ENCODE measurements at regions not wholly inside any gene's neighbourhood (a gene's known extent, or its start where the extent isn't known, plus 50 kb on each side); places are given as distances from the start of the nearest gene placed in this dataset.

DNA sequence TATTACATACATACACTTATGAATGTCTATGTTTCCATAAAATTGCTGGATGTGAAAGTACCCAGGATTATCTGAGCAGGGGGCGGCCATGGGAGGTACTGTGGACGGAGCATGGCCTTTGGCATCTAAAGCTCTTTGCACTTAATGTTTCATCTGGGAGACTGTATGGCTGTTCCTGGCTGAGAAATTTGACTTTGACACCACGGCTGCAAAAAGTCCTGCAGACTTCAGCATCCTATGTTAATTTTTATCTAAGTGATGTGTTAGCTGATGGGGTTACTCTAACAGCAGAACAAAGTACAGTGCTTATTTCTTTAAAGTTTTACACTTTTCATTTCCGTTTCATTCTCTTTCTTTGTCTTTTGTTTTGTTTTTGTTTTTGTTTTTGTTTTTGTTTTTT lies 139.8 kb upstream of the STX18 start:
- TF ChIP-seq, protein P1, sequence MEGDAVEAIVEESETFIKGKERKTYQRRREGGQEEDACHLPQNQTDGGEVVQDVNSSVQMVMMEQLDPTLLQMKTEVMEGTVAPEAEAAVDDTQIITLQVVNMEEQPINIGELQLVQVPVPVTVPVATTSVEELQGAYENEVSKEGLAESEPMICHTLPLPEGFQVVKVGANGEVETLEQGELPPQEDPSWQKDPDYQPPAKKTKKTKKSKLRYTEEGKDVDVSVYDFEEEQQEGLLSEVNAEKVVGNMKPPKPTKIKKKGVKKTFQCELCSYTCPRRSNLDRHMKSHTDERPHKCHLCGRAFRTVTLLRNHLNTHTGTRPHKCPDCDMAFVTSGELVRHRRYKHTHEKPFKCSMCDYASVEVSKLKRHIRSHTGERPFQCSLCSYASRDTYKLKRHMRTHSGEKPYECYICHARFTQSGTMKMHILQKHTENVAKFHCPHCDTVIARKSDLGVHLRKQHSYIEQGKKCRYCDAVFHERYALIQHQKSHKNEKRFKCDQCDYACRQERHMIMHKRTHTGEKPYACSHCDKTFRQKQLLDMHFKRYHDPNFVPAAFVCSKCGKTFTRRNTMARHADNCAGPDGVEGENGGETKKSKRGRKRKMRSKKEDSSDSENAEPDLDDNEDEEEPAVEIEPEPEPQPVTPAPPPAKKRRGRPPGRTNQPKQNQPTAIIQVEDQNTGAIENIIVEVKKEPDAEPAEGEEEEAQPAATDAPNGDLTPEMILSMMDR (IDR thresholded peaks at IDR 0.05; ENCODE audit: extremely low read depth, missing control alignments) = no peak
- no peak for DNase-seq (ENCODE audit: low spot score)

DNA sequence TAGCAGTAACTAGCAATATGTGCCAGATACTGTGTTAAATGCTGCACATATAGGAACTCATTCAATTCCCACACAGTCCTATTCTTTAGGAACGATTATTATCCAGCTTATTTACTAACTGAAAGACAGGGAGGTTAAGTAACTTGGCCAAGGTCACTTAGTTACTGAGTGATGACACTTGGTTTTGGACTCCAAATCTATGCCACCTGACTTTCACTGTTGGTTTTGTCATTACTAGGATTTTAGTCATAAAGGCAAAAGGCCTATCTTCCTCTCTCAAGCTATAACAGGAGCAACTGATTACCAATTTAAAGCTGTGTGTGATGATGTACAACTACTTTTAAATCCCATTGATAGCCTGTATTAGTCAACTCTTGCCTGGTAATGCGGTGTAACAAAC lies 138.9 kb upstream of the STX18 start:
- TF ChIP-seq, protein P1 (IDR thresholded peaks at IDR 0.05; ENCODE audit: extremely low read depth, missing control alignments) = no peak
- no peak for DNase-seq (ENCODE audit: low spot score)

GRCh38 chr4:4680243-4680642 lies 138.4 kb upstream of the STX18 start:
- TF ChIP-seq, protein P1 (IDR thresholded peaks at IDR 0.05; ENCODE audit: extremely low read depth, missing control alignments) = no peak
- DNase-seq (ENCODE audit: low spot score) = no peak

DNA sequence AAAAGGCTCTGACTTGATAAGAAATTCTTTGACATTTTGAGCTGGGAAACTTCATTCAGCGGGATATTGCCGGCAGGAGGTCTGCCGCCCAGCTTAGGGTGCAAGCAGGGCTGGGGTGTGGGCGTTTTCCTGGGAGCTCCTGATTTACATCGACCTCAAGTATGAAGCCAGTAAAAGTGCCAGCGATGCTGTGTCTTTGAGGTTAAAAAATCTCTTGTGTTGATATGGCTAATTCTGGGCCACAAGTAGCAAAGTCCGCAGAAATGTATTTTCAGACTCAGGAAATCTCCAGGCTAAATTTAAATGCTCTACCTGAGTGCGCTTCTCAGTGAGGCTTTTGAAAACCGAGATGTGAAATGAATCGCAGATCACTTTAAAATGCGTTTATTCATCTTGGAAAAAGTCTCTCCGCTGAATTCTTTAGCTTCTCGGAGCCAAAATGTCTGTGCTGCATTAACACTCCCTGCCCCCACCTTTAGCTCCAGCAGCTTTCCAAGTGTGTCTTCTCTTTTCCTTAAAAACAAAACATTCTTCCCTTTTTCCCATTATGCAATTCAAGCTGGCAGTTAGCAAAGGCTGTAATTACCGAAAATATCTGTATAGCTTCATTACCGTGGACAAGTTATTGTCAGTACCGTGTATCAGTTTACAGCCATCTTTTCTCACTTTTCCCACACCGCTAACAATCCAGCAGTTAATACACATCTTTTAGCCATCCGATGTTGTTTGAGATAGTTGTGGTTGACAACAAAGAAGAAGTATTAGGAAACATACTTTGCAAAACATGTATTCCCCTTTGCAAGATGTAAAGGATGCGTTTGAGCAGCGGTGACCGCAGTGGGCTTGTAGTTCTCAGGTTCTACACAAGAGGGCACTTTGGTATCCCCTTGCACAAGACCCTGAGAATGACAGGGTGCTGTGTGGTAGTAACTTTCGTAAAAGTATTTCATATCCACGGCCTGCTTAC lies 136.0 kb upstream of the STX18 start:
- TF ChIP-seq, protein P1 (IDR thresholded peaks at IDR 0.05; ENCODE audit: extremely low read depth, missing control alignments) = no peak
- DNase-seq (ENCODE audit: low spot score) = no peak

DNA sequence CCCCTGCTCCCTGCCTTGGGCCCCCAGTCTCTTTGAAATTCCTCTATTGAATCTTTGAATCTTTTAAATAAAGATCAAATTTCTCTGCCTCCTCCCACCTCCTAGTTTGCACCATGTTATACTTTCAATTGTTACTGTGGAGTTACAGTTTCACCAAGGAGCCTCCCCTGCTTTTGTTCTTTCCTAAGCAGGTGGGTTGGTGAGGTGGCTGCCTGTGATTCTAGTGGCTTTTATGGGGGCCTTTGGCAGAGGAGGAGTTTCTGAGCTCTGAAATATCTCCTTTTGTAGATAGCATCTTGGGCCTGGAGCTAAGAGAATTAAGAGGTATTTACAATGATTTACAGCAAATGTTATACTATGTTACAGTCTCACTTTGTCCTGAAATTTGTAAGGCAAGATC lies 133.8 kb upstream of the STX18 start:
- TF ChIP-seq, protein P1 (IDR thresholded peaks at IDR 0.05; ENCODE audit: extremely low read depth, missing control alignments) = no peak
- no peak for DNase-seq (ENCODE audit: low spot score)

GRCh38 chr4:4675051-4675581 lies 133.3 kb upstream of the STX18 start:
- TF ChIP-seq, protein P1 (IDR thresholded peaks at IDR 0.05; ENCODE audit: extremely low read depth, missing control alignments) = no peak
- DNase-seq (ENCODE audit: low spot score) = no peak

- no peak for DNase-seq (ENCODE audit: low spot score)
- TF ChIP-seq, protein P1 (IDR thresholded peaks at IDR 0.05; ENCODE audit: extremely low read depth, missing control alignments) = no peak
Observed at GRCh38 chr4:4673070-4673469, 131.2 kb upstream of the STX18 start.

Data from GM20000 (cell line).